Glutamatergic neuron (in vitro differentiated cells): ENCODE measurements at regions not wholly inside any gene's neighbourhood (a gene's known extent, or its start where the extent isn't known, plus 50 kb on each side); places are given as distances from the start of the nearest gene placed in this dataset.
"Not testable (repeated sequence)": the region's sequence is repeated elsewhere in the genome, so short reads cannot be mapped to it uniquely, and the experiment has no call there.

Experiments
- DNase-seq: peaks from one replicate; pipeline ENCODE4 v3.0.0; 2022
- H3K27ac Mint-ChIP-seq: one replicate; pipeline ENCODE4 v1.8.0; 2020; ENCODE audit warnings: mild to moderate bottlenecking, mixed read lengths, inconsistent platforms; ENCODE audit not compliant: unreplicated experiment
- H3K27me3 Mint-ChIP-seq: one replicate; pipeline ENCODE4 v1.8.0; 2020; ENCODE audit warnings: mild to moderate bottlenecking, moderate library complexity, mixed read lengths, inconsistent platforms; ENCODE audit not compliant: unreplicated experiment
- H3K36me3 Mint-ChIP-seq: one replicate; pipeline ENCODE4 v1.8.0; 2020; ENCODE audit warnings: mild to moderate bottlenecking, mixed read lengths, inconsistent platforms; ENCODE audit not compliant: unreplicated experiment
- H3K4me1 Mint-ChIP-seq: one replicate; pipeline ENCODE4 v1.8.0; 2020; ENCODE audit warnings: mild to moderate bottlenecking, low read depth, mixed read lengths, inconsistent platforms; ENCODE audit not compliant: unreplicated experiment
- H3K4me3 Mint-ChIP-seq: one replicate; pipeline ENCODE4 v1.8.0; 2020; ENCODE audit warnings: mild to moderate bottlenecking, mixed read lengths, inconsistent platforms; ENCODE audit not compliant: unreplicated experiment
- H3K9me3 Mint-ChIP-seq: one replicate; pipeline ENCODE4 v1.8.0; 2020; ENCODE audit warnings: mild to moderate bottlenecking, moderate library complexity, mixed read lengths, inconsistent platforms; ENCODE audit not compliant: unreplicated experiment
- CTCF ChIP-seq: fragments of 200-600 bp; sonication (generic); IDR thresholded peaks from one replicate; pipeline ENCODE4 v1.5.0; 2021; ENCODE audit not compliant: partially characterized antibody, unreplicated experiment

GRCh38 chrX:11010476-11010875 is 100.7 kb upstream of the HCCS start:
- Mint-ChIP-seq H3K36me3 (no peaks in the 10 kb centered on the region), H3K4me3 (no peak overlapping the region), H3K4me1 (no peaks in the 10 kb centered on the region), H3K27ac (no peak overlapping the region), H3K9me3 (peaks cover 3% of the 10 kb centered on the region), H3K27me3 (no peaks in the 10 kb centered on the region)
- no peak for TF ChIP-seq CTCF
- DNase-seq = no peak

- no peaks in the 10 kb centered on the region for H3K36me3 Mint-ChIP-seq
- H3K9me3 Mint-ChIP-seq = peaks cover 1% of the 10 kb centered on the region
- no peak for DNase-seq
- H3K27ac Mint-ChIP-seq = no peak overlapping the region
- no peak for TF ChIP-seq CTCF
- H3K4me1 Mint-ChIP-seq = no peaks in the 10 kb centered on the region
- no peak overlapping the region for H3K4me3 Mint-ChIP-seq
- no peaks in the 10 kb centered on the region for H3K27me3 Mint-ChIP-seq
These were observed 94.4 kb upstream of the HCCS start for GRCh38 chrX:11016728-11017127.

GRCh38 chrX:11022588-11022987 is 88.5 kb upstream of the HCCS start:
- not testable (repeated sequence) for H3K27ac Mint-ChIP-seq, H3K27me3 Mint-ChIP-seq, H3K4me1 Mint-ChIP-seq, H3K9me3 Mint-ChIP-seq, H3K4me3 Mint-ChIP-seq, DNase-seq, H3K36me3 Mint-ChIP-seq

- H3K36me3 Mint-ChIP-seq = no peaks in the 10 kb centered on the region
- DNase-seq = no peak
- no peaks in the 10 kb centered on the region for H3K9me3 Mint-ChIP-seq
- peaks cover 2% of the 10 kb centered on the region for H3K4me1 Mint-ChIP-seq
- H3K27ac Mint-ChIP-seq = no peak overlapping the region
- no peak overlapping the region for H3K4me3 Mint-ChIP-seq
- TF ChIP-seq CTCF = no peak
- peaks cover 2% of the 10 kb centered on the region for H3K27me3 Mint-ChIP-seq
These were observed 71.2 kb upstream of the HCCS start for GRCh38 chrX:11039926-11040325.

GRCh38 chrX:11040405-11040804 is 70.7 kb upstream of the HCCS start:
- Mint-ChIP-seq H3K27ac (no peak overlapping the region), H3K9me3 (no peaks in the 10 kb centered on the region), H3K27me3 (peaks cover 2% of the 10 kb centered on the region), H3K36me3 (no peaks in the 10 kb centered on the region), H3K4me3 (no peak overlapping the region), H3K4me1 (peaks cover 2% of the 10 kb centered on the region)
- DNase-seq = no peak
- no peak for TF ChIP-seq CTCF

- no peaks in the 10 kb centered on the region for H3K9me3 Mint-ChIP-seq
- no peak overlapping the region for H3K27ac Mint-ChIP-seq
- TF ChIP-seq CTCF = no peak
- no peaks in the 10 kb centered on the region for H3K36me3 Mint-ChIP-seq
- peaks cover 2% of the 10 kb centered on the region for H3K4me1 Mint-ChIP-seq
- no peak overlapping the region for H3K4me3 Mint-ChIP-seq
- no peak for DNase-seq
- peaks cover 2% of the 10 kb centered on the region for H3K27me3 Mint-ChIP-seq
These were observed 70.1 kb upstream of the HCCS start for GRCh38 chrX:11040996-11041395.
